ENCODE measurements at regions not wholly inside any gene's neighbourhood (a gene's known extent, or its start where the extent isn't known, plus 50 kb on each side); places are given as distances from the start of the nearest gene placed in this dataset.

GRCh38 chr13:67769063-67769986 is 539.2 kb upstream of the PCDH9 start:
- Mint-ChIP-seq H3K4me1 (ENCODE audit: unreplicated experiment) (peaks cover 9% of the 10 kb centered on the region), H3K36me3 (no peaks in the 10 kb centered on the region), H3K4me3 (no peak overlapping the region), H3K27me3 (no peaks in the 10 kb centered on the region), H3K9me3 (peaks cover 10% of the 10 kb centered on the region), H3K27ac (no peak overlapping the region)
- DNase-seq (ENCODE audit: extremely low spot score, unreplicated experiment) = no peak
- TF ChIP-seq CTCF (conservative IDR thresholded peaks at IDR 0.05) = no peak

GRCh38 chr13:67763984-67764383 is 533.8 kb upstream of the PCDH9 start:
- no peaks in the 10 kb centered on the region for H3K27me3 Mint-ChIP-seq

GRCh38 chr13:67763384-67763783 is 533.2 kb upstream of the PCDH9 start:
- Mint-ChIP-seq H3K27me3 (no peaks in the 10 kb centered on the region), H3K9me3 (no peaks in the 10 kb centered on the region), H3K36me3 (no peaks in the 10 kb centered on the region), H3K4me1 (ENCODE audit: unreplicated experiment) (no peaks in the 10 kb centered on the region), H3K27ac (no peak overlapping the region), H3K4me3 (no peak overlapping the region)
- TF ChIP-seq CTCF (conservative IDR thresholded peaks at IDR 0.05) = no peak
- no peak for DNase-seq (ENCODE audit: extremely low spot score, unreplicated experiment)

More at GRCh38 chr13:67763984-67764383, 533.8 kb upstream of the PCDH9 start:
- H3K9me3 Mint-ChIP-seq = no peaks in the 10 kb centered on the region
- no peak for DNase-seq (ENCODE audit: extremely low spot score, unreplicated experiment)
- no peaks in the 10 kb centered on the region for H3K36me3 Mint-ChIP-seq
- no peaks in the 10 kb centered on the region for H3K4me1 Mint-ChIP-seq (ENCODE audit: unreplicated experiment)
- no peak overlapping the region for H3K4me3 Mint-ChIP-seq
- no peak for TF ChIP-seq CTCF (conservative IDR thresholded peaks at IDR 0.05)
- H3K27ac Mint-ChIP-seq = no peak overlapping the region

GRCh38 chr13:67758975-67759374 is 528.8 kb upstream of the PCDH9 start:
- TF ChIP-seq CTCF (conservative IDR thresholded peaks at IDR 0.05) = no peak
- Mint-ChIP-seq H3K27ac (no peak overlapping the region), H3K27me3 (no peaks in the 10 kb centered on the region), H3K9me3 (peaks cover 5% of the 10 kb centered on the region), H3K4me1 (ENCODE audit: unreplicated experiment) (peaks cover 11% of the 10 kb centered on the region), H3K36me3 (no peaks in the 10 kb centered on the region), H3K4me3 (no peak overlapping the region)
- no peak for DNase-seq (ENCODE audit: extremely low spot score, unreplicated experiment)

- Mint-ChIP-seq H3K36me3 (no peaks in the 10 kb centered on the region), H3K27me3 (no peaks in the 10 kb centered on the region), H3K9me3 (peaks cover 8% of the 10 kb centered on the region), H3K4me3 (no peak overlapping the region), H3K4me1 (ENCODE audit: unreplicated experiment) (peaks cover 11% of the 10 kb centered on the region), H3K27ac (no peak overlapping the region)
- no peak for DNase-seq (ENCODE audit: extremely low spot score, unreplicated experiment)
- TF ChIP-seq CTCF (conservative IDR thresholded peaks at IDR 0.05) = no peak
These were observed 523.9 kb upstream of the PCDH9 start for GRCh38 chr13:67754012-67754411.
